ENCODE measurements at regions not wholly inside any gene's neighbourhood (a gene's known extent, or its start where the extent isn't known, plus 50 kb on each side); places are given as distances from the start of the nearest gene placed in this dataset.

DNA sequence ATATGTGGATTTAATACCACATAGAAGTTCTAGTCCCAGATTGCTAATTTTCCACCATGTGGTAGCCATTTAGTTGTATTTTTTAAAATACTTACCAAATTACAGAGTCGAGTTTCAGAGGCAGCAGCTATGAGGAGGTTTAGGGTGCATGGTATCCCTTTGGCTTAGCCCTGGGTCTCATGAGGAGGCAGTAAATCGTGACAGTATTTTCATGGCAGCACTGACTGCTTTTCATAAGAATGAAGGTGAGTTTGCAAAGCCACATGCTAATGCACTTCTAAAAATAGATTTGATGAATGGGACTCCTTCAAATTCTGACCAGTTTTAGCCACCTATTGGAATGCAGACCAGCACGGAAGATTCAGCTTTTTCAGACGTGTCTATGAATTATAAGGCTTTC, 114.0 kb upstream of the FRG1 start:
- Histone ChIP-seq H3K36me3 (ENCODE audit: insufficient read depth) (no peaks in the 10 kb centered on the region), H3K4me1 (ENCODE audit: low read depth, poor library complexity, severe bottlenecking) (no peaks in the 10 kb centered on the region), H3K4me2 (no peak overlapping the region), H3K9ac (no peak overlapping the region), H4K20me1 (ENCODE audit: insufficient read depth) (no peaks in the 10 kb centered on the region), H3K4me3 (IDR thresholded peaks at IDR 0.05; ENCODE audit: insufficient read depth, low read depth, low read length) (no peak overlapping the region), H3K79me2 (ENCODE audit: insufficient read depth, low read depth) (no peaks in the 10 kb centered on the region), H3K27ac (no peak overlapping the region), H3K27me3 (ENCODE audit: insufficient read depth, low read depth) (no peaks in the 10 kb centered on the region), H2AFZ (ENCODE audit: low read depth) (no peak overlapping the region)
- TF ChIP-seq, protein P1, sequence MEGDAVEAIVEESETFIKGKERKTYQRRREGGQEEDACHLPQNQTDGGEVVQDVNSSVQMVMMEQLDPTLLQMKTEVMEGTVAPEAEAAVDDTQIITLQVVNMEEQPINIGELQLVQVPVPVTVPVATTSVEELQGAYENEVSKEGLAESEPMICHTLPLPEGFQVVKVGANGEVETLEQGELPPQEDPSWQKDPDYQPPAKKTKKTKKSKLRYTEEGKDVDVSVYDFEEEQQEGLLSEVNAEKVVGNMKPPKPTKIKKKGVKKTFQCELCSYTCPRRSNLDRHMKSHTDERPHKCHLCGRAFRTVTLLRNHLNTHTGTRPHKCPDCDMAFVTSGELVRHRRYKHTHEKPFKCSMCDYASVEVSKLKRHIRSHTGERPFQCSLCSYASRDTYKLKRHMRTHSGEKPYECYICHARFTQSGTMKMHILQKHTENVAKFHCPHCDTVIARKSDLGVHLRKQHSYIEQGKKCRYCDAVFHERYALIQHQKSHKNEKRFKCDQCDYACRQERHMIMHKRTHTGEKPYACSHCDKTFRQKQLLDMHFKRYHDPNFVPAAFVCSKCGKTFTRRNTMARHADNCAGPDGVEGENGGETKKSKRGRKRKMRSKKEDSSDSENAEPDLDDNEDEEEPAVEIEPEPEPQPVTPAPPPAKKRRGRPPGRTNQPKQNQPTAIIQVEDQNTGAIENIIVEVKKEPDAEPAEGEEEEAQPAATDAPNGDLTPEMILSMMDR (conservative IDR thresholded peaks at IDR 0.05; ENCODE audit: low read depth, low read length), result no peak

- Histone ChIP-seq H4K20me1 (ENCODE audit: insufficient read depth) (no peaks in the 10 kb centered on the region), H3K79me2 (ENCODE audit: insufficient read depth, low read depth) (no peaks in the 10 kb centered on the region), H3K36me3 (ENCODE audit: insufficient read depth) (no peaks in the 10 kb centered on the region), H3K27ac (no peak overlapping the region), H3K4me2 (no peak overlapping the region), H3K9ac (no peak overlapping the region), H3K4me3 (IDR thresholded peaks at IDR 0.05; ENCODE audit: insufficient read depth, low read depth, low read length) (no peak overlapping the region), H3K4me1 (ENCODE audit: low read depth, poor library complexity, severe bottlenecking) (no peaks in the 10 kb centered on the region), H2AFZ (ENCODE audit: low read depth) (no peak overlapping the region), H3K27me3 (ENCODE audit: insufficient read depth, low read depth) (no peaks in the 10 kb centered on the region)
- TF ChIP-seq, protein P1 (conservative IDR thresholded peaks at IDR 0.05; ENCODE audit: low read depth, low read length), result no peak
These were observed 112.5 kb upstream of the FRG1 start for GRCh38 chr4:189828081-189828697.

- Histone ChIP-seq H3K79me2 (ENCODE audit: insufficient read depth, low read depth) (no peaks in the 10 kb centered on the region), H3K4me1 (ENCODE audit: low read depth, poor library complexity, severe bottlenecking) (no peaks in the 10 kb centered on the region), H3K36me3 (ENCODE audit: insufficient read depth) (no peaks in the 10 kb centered on the region), H3K4me3 (IDR thresholded peaks at IDR 0.05; ENCODE audit: insufficient read depth, low read depth, low read length) (no peak overlapping the region), H2AFZ (ENCODE audit: low read depth) (no peak overlapping the region), H3K4me2 (no peak overlapping the region), H3K9ac (no peak overlapping the region), H4K20me1 (ENCODE audit: insufficient read depth) (no peaks in the 10 kb centered on the region), H3K27me3 (ENCODE audit: insufficient read depth, low read depth) (no peaks in the 10 kb centered on the region), H3K27ac (no peak overlapping the region)
- TF ChIP-seq, protein P1 (conservative IDR thresholded peaks at IDR 0.05; ENCODE audit: low read depth, low read length), result no peak
These were observed 108.1 kb upstream of the FRG1 start for GRCh38 chr4:189832528-189832927.

GRCh38 chr4:189834616-189835015, 106.1 kb upstream of the FRG1 start:
- no peaks in the 10 kb centered on the region for H3K27me3 ChIP-seq (ENCODE audit: insufficient read depth, low read depth)
- no peaks in the 10 kb centered on the region for H4K20me1 ChIP-seq (ENCODE audit: insufficient read depth)
- H3K27ac ChIP-seq, result no peak overlapping the region
- no peak overlapping the region for H3K9ac ChIP-seq
- H3K4me3 ChIP-seq (IDR thresholded peaks at IDR 0.05; ENCODE audit: insufficient read depth, low read depth, low read length), result no peak overlapping the region
- TF ChIP-seq, protein P1 (conservative IDR thresholded peaks at IDR 0.05; ENCODE audit: low read depth, low read length), result no peak
- H2AFZ ChIP-seq (ENCODE audit: low read depth), result no peak overlapping the region
- no peaks in the 10 kb centered on the region for H3K36me3 ChIP-seq (ENCODE audit: insufficient read depth)
- no peak overlapping the region for H3K4me2 ChIP-seq
- H3K79me2 ChIP-seq (ENCODE audit: insufficient read depth, low read depth), result no peaks in the 10 kb centered on the region
- H3K4me1 ChIP-seq (ENCODE audit: low read depth, poor library complexity, severe bottlenecking), result no peaks in the 10 kb centered on the region
